ENCODE measurements at regions not wholly inside any gene's neighbourhood (a gene's known extent, or its start where the extent isn't known, plus 50 kb on each side); places are given as distances from the start of the nearest gene placed in this dataset.

- TF ChIP-seq CTCF (IDR thresholded peaks at IDR 0.05), result no peak
- TF ChIP-seq POLR2A (IDR thresholded peaks at IDR 0.05), result no peak
These were observed 314.7 kb upstream of the CDH6 start for GRCh38 chr5:30878746-30879145.

All from Peyer's patch (tissue), 4 donors.